Suprapubic skin (tissue), 4 donors: ENCODE measurements at regions not wholly inside any gene's neighbourhood (a gene's known extent, or its start where the extent isn't known, plus 50 kb on each side); places are given as distances from the start of the nearest gene placed in this dataset.

Experiments
- CTCF ChIP-seq, 2 donors: fragments of 200-600 bp in 1 of 2; fragments of 450-650 bp in 1 of 2; sonication (generic) in 1 of 2; IDR thresholded peaks; one replicate each; pipeline ENCODE4 v1.5.1; 2016 to 2019; ENCODE audit warnings: antibody characterized with exemption in 2 of 2, mild to moderate bottlenecking in 1 of 2, moderate library complexity in 1 of 2
- POLR2A ChIP-seq, 2 donors: fragments of 450-650 bp; IDR thresholded peaks; one replicate each; pipeline ENCODE4 v1.6.1; 2017; ENCODE audit warnings: antibody characterized with exemption in 2 of 2, mild to moderate bottlenecking in 2 of 2, moderate library complexity in 2 of 2
- POLR2AphosphoS5 ChIP-seq, 3 donors: sonication (generic); formaldehyde crosslinking; IDR thresholded peaks; one replicate each; pipeline ENCODE4 v1.6.1; 2017; ENCODE audit warnings: antibody characterized with exemption in 3 of 3

DNA sequence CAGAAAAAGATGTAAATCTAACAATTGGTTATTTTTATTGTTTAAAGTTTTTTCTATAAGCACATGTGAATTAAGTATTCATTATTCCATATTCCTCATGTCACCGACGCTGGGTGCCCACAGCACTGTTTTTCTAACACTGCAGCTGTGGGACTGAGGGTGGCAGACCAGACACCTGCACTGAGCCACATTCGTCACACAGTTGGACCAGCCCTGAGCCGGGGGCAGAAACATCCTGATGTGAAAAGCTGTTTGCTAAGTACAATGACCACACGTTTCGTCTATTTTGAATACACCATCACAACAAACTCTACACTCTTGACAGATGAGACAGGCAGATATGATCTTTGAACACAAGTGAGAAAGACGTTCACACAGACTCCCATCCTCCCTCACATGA lies 749.5 kb downstream of the KCNJ18 start:
- TF ChIP-seq CTCF (IDR thresholded peaks at IDR 0.05): no peak
- no peak for TF ChIP-seq POLR2A (IDR thresholded peaks at IDR 0.05)
- no peak for TF ChIP-seq POLR2AphosphoS5 (IDR thresholded peaks at IDR 0.05)
